Naive B cell (primary cell): ENCODE measurements at regions not wholly inside any gene's neighbourhood (a gene's known extent, or its start where the extent isn't known, plus 50 kb on each side); places are given as distances from the start of the nearest gene placed in this dataset.
"Not testable (repeated sequence)": the region's sequence is repeated elsewhere in the genome, so short reads cannot be mapped to it uniquely, and the experiment has no call there.

Experiments used
- ATAC-seq, 2 donors: fragments of 150-1000 bp; cut with Tn5 transposase; 2 replicates each; pipeline ENCODE4 v1.10.0; 2021; ENCODE audit warnings: low read depth in 2 of 2, mild to moderate bottlenecking in 2 of 2, moderate library complexity in 2 of 2
- DNase-seq: peaks from one replicate; pipeline ENCODE4 v3.0.0; 2022
- H3K27ac Mint-ChIP-seq, 6 donors: one replicate each; pipeline ENCODE4 v1.8.0; 2020 to 2022; ENCODE audit warnings: mild to moderate bottlenecking in 6 of 6, mixed read lengths in 6 of 6, moderate library complexity in 5 of 6, inconsistent platforms in 2 of 6
- H3K27me3 Mint-ChIP-seq, 3 donors: one replicate each; pipeline ENCODE4 v1.8.0; 2021 to 2022; ENCODE audit warnings: mixed read lengths in 3 of 3, mild to moderate bottlenecking in 1 of 3
- H3K36me3 Mint-ChIP-seq, 2 donors: one replicate each; pipeline ENCODE4 v1.8.0; 2020 to 2022; ENCODE audit warnings: mixed read lengths in 2 of 2, inconsistent platforms in 1 of 2, mild to moderate bottlenecking in 1 of 2
- H3K4me1 Mint-ChIP-seq, 3 donors: one replicate each; pipeline ENCODE4 v1.8.0; 2020 to 2022; ENCODE audit warnings: mixed read lengths in 3 of 3, inconsistent platforms in 1 of 3, mild to moderate bottlenecking in 1 of 3, moderate library complexity in 1 of 3
- H3K4me3 Mint-ChIP-seq, 8 donors: one replicate each; pipeline ENCODE4 v1.8.0; 2020 to 2022; ENCODE audit warnings: mild to moderate bottlenecking in 8 of 8, mixed read lengths in 8 of 8, moderate library complexity in 8 of 8, inconsistent platforms in 2 of 8
- H3K9me3 Mint-ChIP-seq, 7 donors: one replicate each; pipeline ENCODE4 v1.8.0; 2020 to 2022; ENCODE audit warnings: mixed read lengths in 7 of 7, mild to moderate bottlenecking in 5 of 7, inconsistent platforms in 2 of 7, moderate library complexity in 1 of 7

DNA sequence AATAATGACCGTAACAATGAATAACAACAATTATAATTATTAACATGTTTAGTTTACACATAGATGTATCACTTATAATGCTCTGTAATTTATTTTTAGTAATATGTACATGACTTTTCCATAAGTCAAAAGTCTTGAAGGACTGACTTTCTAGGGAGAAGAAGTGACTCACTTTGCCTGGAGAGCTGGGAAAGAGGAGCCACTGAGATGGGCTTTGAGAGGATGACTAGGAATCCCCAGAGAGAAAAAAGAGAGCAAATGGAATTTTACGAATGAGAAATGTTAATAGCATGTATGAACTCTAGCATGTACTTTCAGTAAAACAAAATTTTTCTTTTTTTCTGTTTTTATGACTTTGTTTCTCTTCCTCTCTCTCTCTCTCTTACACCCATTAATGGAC, 67.8 kb upstream of the RALY start:
- peaks cover 0 to 2% (median 0%) of the 10 kb centered on the region in 7 donors for H3K9me3 Mint-ChIP-seq
- H3K27me3 Mint-ChIP-seq = peaks cover 0 to 36% (median 0%) of the 10 kb centered on the region in 3 donors
- DNase-seq = no peak
- no peaks in the 10 kb centered on the region for H3K36me3 Mint-ChIP-seq
- no peak for ATAC-seq
- H3K4me1 Mint-ChIP-seq = no peaks in the 10 kb centered on the region
- no peak overlapping the region for H3K27ac Mint-ChIP-seq
- H3K4me3 Mint-ChIP-seq = no peak overlapping the region

DNA sequence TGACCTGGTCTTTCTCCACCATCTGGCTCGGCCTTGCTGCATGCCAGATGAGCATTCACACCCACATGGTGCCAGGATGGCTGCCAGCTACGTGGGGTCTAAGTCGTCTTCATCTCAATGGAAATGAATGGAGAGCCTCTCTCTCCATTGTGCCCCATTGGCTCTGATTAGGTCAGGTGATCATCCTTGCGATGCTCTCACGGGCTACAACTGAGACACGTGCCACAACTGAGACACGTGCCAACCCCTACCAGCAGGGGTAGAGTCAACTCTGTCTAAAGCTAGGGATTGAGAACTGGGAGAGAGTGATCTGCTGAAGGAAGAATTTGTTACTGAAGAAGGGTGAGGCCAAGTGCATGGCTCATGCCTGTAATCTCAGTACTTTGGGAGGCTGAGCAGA, 67.3 kb upstream of the RALY start:
- H3K9me3 Mint-ChIP-seq = peaks cover 0 to 2% (median 0%) of the 10 kb centered on the region in 7 donors
- peaks cover 0 to 36% (median 0%) of the 10 kb centered on the region in 3 donors for H3K27me3 Mint-ChIP-seq
- no peak overlapping the region for H3K4me3 Mint-ChIP-seq
- ATAC-seq (no peak), DNase-seq (no peak)
- H3K4me1 Mint-ChIP-seq = no peaks in the 10 kb centered on the region
- no peak overlapping the region for H3K27ac Mint-ChIP-seq
- H3K36me3 Mint-ChIP-seq = no peaks in the 10 kb centered on the region

DNA sequence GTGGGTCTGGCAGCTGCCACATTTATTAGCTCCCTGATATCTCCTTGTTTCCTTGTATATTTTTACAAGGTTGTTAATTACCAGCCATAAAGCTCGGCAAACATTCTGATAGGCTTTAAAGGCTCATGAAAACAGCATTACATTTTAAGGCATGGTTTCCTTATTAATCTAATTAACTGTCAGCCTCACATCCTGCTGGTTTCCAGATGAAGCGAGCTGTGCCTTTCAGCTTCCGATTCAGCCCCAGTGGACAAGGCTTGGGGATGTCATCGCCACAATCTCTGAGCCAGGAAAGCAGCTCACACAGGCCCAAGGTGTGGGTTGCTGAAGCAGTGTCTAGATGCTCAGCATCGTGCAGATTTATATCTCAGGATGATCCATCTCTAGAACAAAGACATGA, 66.0 kb upstream of the RALY start:
- Mint-ChIP-seq H3K27ac (no peak overlapping the region), H3K27me3 (peaks cover 0 to 32% (median 0%) of the 10 kb centered on the region in 3 donors), H3K9me3 (peaks cover 0 to 2% (median 0%) of the 10 kb centered on the region in 7 donors), H3K4me1 (no peaks in the 10 kb centered on the region), H3K36me3 (no peaks in the 10 kb centered on the region), H3K4me3 (no peak overlapping the region)
- DNase-seq (no peak), ATAC-seq (no peak)

DNA sequence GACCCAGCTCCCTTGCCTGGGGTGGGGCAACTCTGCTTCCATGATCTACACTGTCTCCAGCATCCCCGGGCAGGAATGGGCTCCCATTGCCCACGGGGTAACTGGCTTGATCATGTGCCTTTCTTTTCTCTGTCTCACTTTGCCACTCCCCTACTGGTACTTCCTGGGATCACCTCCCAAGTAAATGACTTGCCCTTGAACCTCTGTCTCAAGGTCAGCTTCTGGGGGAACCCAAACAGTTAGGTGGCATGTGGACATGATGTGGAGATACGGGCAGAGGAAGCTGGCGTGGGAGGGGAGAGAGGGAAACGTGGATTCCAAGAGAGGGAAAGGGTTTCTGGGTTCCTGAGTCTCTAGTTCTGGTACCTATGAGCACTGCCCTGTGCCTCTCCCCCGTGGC, 63.8 kb upstream of the RALY start:
- no peak overlapping the region for H3K4me3 Mint-ChIP-seq
- DNase-seq = no peak
- no peak overlapping the region for H3K27ac Mint-ChIP-seq
- H3K9me3 Mint-ChIP-seq = peaks cover 0 to 2% (median 0%) of the 10 kb centered on the region in 7 donors
- ATAC-seq = no peak
- H3K36me3 Mint-ChIP-seq = no peaks in the 10 kb centered on the region
- peaks cover 0 to 20% (median 0%) of the 10 kb centered on the region in 3 donors for H3K27me3 Mint-ChIP-seq
- H3K4me1 Mint-ChIP-seq = no peaks in the 10 kb centered on the region

DNA sequence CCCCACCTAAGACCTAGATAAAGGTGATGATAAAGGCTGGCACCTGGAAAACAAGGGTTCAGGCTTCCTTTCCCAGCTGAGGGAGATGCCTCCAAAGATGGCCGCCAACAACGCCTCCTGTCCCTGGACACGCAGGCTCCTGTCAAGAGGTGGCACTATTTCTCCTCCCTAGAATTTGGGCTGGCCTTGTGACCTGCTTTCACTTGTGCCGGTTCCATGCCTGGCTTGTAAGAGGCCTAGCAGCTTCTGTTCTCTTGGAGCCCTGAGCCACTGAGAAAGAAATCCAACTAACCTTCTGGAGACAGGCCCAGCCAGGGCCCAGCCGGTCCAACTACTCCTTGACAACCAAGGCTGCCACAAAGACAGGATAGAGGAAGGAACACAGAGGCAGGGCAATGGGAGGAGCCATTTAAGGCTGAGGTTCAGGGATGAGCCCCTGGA, 60.2 kb upstream of the RALY start:
- DNase-seq (peak; percentile 6), ATAC-seq (peak in 1 of 2 donors; percentile 60)
- Mint-ChIP-seq H3K9me3 (no peaks in the 10 kb centered on the region), H3K4me3 (no peak overlapping the region), H3K27me3 (peaks cover 0 to 9% (median 0%) of the 10 kb centered on the region in 3 donors), H3K27ac (peak overlapping the region in 1 of 6 donors; percentile 57), H3K4me1 (no peaks in the 10 kb centered on the region), H3K36me3 (no peaks in the 10 kb centered on the region)

DNA sequence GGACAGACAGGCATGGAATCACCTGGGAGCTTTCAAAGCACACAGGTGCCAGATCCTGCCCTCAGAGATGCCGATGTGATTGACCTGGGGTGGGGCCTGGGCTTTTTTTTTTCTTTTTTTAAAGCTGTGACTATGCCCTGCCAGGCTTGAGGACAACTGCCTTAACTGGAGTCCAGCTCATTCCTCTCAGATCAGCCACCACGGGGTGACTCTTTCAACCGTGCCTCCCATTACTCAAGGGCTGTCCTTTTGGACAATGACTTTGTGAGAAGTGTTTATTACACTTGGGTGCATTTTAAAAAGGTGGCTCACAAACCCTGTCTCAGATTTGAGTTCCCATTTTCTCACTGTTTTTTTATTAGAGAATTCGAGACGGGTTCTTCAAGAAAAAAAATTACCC, 57.1 kb upstream of the RALY start:
- H3K9me3 Mint-ChIP-seq = no peaks in the 10 kb centered on the region
- H3K27ac Mint-ChIP-seq = no peak overlapping the region
- no peaks in the 10 kb centered on the region for H3K27me3 Mint-ChIP-seq
- no peaks in the 10 kb centered on the region for H3K4me1 Mint-ChIP-seq
- no peak overlapping the region for H3K4me3 Mint-ChIP-seq
- no peak for DNase-seq
- no peak for ATAC-seq
- no peaks in the 10 kb centered on the region for H3K36me3 Mint-ChIP-seq

DNA sequence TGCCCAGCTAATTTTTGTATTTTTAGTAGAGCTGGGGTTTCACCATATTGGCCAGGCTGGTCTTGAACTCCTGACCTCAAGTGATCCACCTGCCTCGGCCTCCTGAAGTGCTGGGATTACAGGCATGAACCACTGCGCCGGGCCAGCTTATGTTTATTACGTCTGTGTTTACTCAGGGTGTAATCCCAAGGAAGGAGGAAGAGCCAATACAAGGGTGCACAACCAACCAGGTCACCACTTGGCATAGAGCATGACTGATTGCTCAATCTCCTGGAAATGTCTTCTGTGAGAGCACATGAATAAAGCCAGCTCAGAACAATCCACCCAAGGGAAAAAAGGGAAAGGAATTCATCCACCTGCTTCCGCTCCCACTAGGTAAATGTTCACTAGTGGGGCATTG, 54.7 kb upstream of the RALY start:
- not testable (repeated sequence) for ATAC-seq

DNA sequence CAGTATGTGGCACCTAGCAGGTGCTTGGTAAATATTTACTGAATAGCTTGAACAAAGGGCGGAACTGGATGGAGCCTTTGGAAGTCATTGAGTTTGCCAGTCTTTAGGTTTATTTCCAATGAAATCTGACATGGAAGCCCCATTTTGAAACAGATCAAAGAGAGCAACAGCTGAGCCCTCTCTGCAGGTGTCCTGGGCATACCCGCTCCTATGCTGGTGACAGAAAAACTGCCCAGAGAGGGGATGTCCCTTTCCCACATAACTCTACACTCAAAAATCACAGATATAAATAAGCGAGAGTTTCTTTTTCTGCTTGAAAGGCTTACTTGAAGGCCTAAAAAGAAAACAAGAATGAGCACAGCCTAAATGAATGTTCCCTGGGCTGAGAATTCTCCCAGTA, 53.0 kb upstream of the RALY start:
- no peak overlapping the region for H3K27ac Mint-ChIP-seq
- DNase-seq (no peak), ATAC-seq (no peak)
- H3K9me3 Mint-ChIP-seq = peaks cover 0 to 3% (median 0%) of the 10 kb centered on the region in 7 donors
- no peak overlapping the region for H3K4me3 Mint-ChIP-seq
- H3K4me1 Mint-ChIP-seq = no peaks in the 10 kb centered on the region
- H3K27me3 Mint-ChIP-seq = peaks cover 0 to 7% (median 0%) of the 10 kb centered on the region in 3 donors
- H3K36me3 Mint-ChIP-seq = no peaks in the 10 kb centered on the region

More for the DNA sequence above, 54.7 kb upstream of the RALY start:
- not testable (repeated sequence) for H3K27me3 Mint-ChIP-seq, H3K9me3 Mint-ChIP-seq, DNase-seq, H3K4me1 Mint-ChIP-seq, H3K4me3 Mint-ChIP-seq, H3K27ac Mint-ChIP-seq, H3K36me3 Mint-ChIP-seq
